ENCODE measurements at regions not wholly inside any gene's neighbourhood (a gene's known extent, or its start where the extent isn't known, plus 50 kb on each side); places are given as distances from the start of the nearest gene placed in this dataset.

DNA sequence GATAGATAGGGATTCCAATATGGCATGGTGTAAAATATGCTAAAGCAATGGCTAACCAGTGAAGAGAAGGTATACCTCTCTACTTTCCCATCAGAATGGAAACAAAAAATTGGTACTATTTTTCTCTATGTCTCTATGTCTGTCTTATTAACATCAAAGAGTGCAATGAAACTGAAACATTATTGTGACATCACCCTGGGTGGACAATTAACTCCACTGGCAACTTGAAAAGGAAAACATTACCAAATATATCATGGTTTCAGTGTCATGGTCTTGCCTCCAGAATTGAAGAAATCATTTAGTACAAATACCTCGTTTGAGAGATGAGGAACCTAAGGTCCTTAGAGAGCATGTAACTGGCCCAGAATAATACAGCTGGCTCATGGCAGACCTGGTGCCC, 1132.5 kb upstream of the MAP3K7 start:
- TF ChIP-seq, protein P1, sequence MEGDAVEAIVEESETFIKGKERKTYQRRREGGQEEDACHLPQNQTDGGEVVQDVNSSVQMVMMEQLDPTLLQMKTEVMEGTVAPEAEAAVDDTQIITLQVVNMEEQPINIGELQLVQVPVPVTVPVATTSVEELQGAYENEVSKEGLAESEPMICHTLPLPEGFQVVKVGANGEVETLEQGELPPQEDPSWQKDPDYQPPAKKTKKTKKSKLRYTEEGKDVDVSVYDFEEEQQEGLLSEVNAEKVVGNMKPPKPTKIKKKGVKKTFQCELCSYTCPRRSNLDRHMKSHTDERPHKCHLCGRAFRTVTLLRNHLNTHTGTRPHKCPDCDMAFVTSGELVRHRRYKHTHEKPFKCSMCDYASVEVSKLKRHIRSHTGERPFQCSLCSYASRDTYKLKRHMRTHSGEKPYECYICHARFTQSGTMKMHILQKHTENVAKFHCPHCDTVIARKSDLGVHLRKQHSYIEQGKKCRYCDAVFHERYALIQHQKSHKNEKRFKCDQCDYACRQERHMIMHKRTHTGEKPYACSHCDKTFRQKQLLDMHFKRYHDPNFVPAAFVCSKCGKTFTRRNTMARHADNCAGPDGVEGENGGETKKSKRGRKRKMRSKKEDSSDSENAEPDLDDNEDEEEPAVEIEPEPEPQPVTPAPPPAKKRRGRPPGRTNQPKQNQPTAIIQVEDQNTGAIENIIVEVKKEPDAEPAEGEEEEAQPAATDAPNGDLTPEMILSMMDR (IDR thresholded peaks at IDR 0.05) = no peak
- TF ChIP-seq EP300 (IDR thresholded peaks at IDR 0.05) (no peak), POLR2A (IDR thresholded peaks at IDR 0.05) (no peak)

All from upper lobe of left lung (tissue), 4 donors.